Fibroblast of gingiva (primary cell): ENCODE measurements at regions not wholly inside any gene's neighbourhood (a gene's known extent, or its start where the extent isn't known, plus 50 kb on each side); places are given as distances from the start of the nearest gene placed in this dataset.

Experiments
- DNase-seq: peaks from one replicate; pipeline ENCODE4 v3.0.0-alpha.2; 2011; ENCODE audit warnings: low read depth

- no peak for DNase-seq
Measured at GRCh38 chr19:30708416-30709178, 336.4 kb downstream of the ZNF536 start.

GRCh38 chr19:30704771-30705330 lies 332.7 kb downstream of the ZNF536 start:
- DNase-seq: no peak

- DNase-seq: no peak
Measured at GRCh38 chr19:30703645-30704044, 331.5 kb downstream of the ZNF536 start.

GRCh38 chr19:30701178-30701577 lies 329.0 kb downstream of the ZNF536 start:
- DNase-seq: no peak

- DNase-seq: no peak
Measured at GRCh38 chr19:30699871-30700280, 327.7 kb downstream of the ZNF536 start.

- DNase-seq: no peak
Measured at GRCh38 chr19:30696514-30696913, 324.3 kb downstream of the ZNF536 start.

- DNase-seq: no peak
Measured at GRCh38 chr19:30695171-30695875, 323.1 kb downstream of the ZNF536 start.

GRCh38 chr19:30694156-30694755 lies 322.1 kb downstream of the ZNF536 start:
- DNase-seq: no peak

- no peak for DNase-seq
Measured at GRCh38 chr19:30692879-30693503, 320.8 kb downstream of the ZNF536 start.

GRCh38 chr19:30692181-30692811 lies 320.1 kb downstream of the ZNF536 start:
- no peak for DNase-seq

- DNase-seq: no peak
Measured at GRCh38 chr19:30691819-30692166, 319.6 kb downstream of the ZNF536 start.

GRCh38 chr19:30690935-30691818 lies 319.0 kb downstream of the ZNF536 start:
- DNase-seq: no peak

- no peak for DNase-seq
Measured at GRCh38 chr19:30690525-30690924, 318.3 kb downstream of the ZNF536 start.

- no peak for DNase-seq
Measured at GRCh38 chr19:30689474-30689873, 317.3 kb downstream of the ZNF536 start.

- DNase-seq: no peak
Measured at GRCh38 chr19:30688696-30689095, 316.5 kb downstream of the ZNF536 start.

GRCh38 chr19:30686826-30687566 lies 314.8 kb downstream of the ZNF536 start:
- no peak for DNase-seq

- DNase-seq: no peak
Measured at GRCh38 chr19:30686176-30686820, 314.1 kb downstream of the ZNF536 start.

- no peak for DNase-seq
Measured at GRCh38 chr19:30685426-30686000, 313.3 kb downstream of the ZNF536 start.

- no peak for DNase-seq
Measured at GRCh38 chr19:30684613-30685012, 312.4 kb downstream of the ZNF536 start.
